NCI-H526 (cell line): ENCODE measurements at regions not wholly inside any gene's neighbourhood (a gene's known extent, or its start where the extent isn't known, plus 50 kb on each side); places are given as distances from the start of the nearest gene placed in this dataset.

ENCODE experiments used
- DNase-seq, 2 experiments: peaks; one replicate each; lab custom pipeline; 2025; lab: John Stamatoyannopoulos, UW

DNA sequence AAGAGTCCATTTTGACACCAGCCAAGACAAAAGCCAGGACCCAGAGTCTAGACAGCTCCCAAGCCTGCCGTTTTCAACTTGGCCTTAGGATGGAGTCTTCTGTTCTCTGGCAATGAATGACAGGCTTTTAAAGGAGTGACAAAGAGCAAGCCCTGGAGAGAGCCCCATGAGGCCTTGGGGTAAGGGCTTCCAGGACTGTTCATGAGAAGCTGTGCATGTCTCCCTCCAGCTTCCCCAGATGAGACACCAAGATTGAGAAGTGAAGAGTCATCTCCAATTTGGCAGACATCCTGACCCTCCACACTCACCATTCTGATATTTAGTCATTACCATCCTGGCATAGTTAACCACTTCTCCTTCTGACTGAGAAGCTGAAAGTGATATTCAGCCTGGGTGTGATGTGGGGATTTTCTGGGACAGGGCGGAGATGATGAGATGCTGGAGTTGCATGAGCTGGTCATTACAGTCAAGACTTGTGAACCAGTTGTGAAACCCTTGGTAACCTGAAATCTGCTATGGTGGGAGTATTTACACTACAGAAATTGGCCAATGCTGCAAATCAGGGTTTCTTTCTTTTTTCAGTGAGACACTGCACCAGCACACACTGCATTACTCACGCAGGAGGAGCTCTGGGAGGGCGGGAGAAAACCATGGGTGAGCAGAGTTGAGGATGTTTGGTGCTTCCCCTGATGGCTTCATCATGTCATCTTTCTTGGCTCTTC, 77.8 kb downstream of the VCPKMT start:
- no peak for DNase-seq

DNA sequence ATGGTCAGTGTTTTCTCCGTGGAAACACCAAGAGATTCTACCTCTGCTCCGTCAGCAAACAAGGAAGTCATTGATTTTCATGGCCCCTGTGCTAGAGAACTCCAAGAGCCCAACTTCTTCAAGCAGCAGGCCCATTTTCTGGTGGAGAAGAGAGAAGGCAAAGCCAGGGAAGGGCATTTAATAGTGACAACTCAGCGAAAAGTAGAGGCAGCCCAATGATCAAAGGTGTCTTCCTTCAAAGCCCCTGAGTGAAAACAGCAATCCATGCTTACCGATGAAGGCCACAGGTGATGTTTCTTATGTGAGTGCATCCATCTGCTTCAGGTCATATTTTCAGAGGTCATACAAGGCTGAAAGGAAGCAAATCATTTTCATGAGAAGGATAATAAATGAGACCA, 77.3 kb downstream of the VCPKMT start:
- DNase-seq: no peak

DNA sequence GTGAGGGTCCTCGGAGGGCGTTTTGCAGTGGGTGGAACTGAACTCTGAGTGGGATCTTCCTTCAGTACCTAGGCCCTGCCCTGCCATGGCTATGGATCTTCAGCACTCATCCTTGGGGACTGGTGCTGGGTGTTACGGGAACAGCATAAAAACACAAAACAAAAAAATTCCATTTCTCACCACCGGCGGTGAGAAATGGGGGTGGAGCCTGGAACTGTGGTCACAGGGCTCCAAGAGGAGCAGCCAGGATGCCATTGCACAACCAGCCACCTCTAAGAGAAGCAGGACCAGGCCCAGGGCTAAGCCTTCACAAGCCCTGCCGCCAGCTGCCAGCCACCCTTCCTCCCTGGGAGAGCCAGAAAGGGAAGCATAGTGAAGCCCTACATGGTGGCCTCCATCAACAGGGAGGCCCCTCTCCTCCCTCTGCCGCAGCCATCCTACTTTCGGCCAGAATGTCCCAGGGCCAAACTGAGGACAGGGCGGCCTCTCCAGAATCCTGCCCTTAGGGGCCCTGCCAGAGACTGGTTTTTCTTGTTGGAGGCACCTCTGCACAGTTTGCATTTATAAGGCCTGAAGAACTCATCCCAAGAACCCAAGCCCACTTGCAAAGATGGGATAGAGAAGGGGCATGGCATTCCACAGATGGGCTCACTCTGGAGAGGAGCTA, 76.5 kb downstream of the VCPKMT start:
- DNase-seq: no peak

DNA sequence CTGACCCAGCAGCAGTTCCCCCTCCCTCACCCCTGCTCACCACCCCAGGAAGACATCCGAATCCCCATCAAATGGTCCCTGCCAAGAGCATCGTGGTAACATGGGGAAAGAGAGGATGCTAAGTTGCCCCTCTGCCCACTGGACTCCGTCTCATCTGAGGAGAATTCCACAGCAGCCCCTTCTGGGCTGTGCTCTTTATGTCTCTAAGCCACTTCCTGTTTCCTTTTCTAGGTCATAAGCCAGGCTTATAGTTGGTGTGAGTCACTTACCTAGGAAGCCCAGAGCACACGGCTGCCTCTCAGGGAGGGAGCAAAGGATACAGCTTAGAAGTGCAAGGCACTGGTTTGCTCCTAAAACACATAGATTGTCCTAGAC, 76.0 kb downstream of the VCPKMT start:
- DNase-seq: no peak

DNA sequence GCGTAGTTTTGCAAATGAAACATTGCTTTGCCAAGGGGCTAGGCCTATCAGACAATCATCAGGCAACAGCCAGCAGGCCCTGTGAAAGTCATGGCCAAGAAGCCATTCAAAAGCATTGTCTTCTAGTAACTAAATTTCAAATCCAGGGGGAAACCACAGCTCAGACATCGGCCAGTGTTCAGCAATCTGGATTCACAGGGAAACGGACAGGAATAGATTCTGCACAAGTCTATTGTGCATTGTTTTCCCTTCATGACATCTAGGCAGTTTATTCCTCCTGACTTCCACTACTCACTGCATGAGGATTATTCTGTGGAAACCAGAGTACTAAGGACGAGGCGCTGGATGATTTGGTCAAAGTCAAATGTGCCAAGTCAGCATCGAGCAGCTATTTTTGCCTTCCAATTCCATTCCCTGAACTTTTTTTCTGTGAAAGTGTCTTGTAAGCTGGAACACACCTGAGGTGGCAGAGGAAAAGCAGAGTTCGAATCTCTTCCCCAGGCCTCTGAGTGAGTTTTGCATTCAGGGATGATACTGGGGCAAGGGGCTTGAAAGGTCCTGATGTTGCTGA, 75.4 kb downstream of the VCPKMT start:
- DNase-seq: no peak

DNA sequence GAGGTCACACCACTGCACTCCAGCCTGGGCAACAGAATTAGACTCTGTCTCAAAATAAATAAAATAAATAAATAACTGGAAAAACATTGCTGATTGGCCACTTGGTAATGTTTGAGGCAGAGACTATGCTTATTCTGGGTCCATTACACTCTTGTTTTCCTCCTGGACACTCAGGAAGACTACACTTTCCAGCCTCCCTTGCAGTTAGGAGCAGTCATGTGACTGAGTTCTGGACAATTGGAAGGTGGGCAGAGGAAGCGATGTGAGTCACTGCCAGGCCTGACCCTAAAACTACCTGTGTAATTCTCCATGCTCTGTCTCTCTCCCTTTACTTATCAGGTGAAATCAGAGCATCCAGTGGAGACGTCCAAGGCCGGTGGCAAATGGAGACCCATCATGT, 74.4 kb downstream of the VCPKMT start:
- no peak for DNase-seq

DNA sequence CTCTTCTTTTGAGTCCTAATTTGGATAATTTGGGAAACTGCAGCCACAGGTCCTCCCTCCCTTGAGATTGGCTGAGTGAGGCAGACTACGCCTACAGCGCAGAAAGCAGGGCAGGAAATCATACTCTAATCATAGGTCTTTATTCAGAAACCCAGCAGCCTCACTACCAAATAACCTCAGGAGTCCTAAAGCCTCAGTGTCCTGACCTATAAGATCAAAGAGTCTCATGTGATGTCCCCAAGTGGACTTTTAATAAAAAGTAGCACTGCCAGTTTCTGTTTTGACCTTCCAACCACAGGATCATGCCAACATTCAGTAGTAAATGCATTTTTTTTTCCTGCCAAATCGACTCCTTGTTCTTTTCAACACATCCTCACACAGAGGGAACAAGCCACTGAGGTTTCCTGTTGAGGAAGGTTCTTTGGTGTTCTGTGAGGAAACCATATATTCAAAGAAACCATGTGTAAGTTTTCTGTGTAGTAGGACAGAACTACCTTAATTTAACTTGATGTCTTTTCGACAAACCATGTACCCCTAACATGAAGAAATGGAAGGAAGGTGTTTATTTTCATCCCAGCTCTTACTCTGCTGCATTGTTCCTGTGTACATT, 72.2 kb downstream of the VCPKMT start:
- DNase-seq: no peak

DNA sequence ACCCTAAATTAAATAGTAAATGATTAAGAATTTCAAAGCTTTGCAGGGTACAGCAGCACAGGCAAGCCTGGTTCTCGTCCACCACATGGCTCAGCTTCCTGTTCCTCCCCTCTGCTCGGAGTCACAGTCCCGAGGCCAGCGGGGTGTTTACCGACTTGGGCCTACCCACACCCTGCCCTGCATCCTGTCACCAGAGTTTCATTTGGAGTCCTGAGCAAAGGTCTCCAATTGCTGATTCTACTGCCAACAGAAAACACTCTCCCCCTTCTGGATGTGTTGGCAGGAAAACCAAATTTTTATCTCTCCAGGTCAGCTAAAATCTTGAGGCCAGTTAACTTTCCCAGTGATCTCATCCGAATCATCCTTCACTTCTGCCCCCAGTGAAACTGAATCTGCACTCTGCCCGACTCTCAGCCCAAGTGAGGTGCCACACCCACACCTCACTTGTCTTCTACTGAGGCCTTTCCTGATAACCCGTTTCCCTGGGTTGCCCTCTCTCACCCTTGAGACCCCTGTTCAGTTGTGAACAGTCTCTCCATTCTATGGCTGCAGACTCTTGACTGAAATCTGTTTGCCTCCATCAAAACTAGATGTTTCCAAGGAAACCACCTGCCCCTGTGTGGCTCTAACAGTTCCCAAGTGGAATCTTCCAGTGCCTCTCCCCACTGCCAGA, 71.2 kb downstream of the VCPKMT start:
- DNase-seq: no peak

DNA sequence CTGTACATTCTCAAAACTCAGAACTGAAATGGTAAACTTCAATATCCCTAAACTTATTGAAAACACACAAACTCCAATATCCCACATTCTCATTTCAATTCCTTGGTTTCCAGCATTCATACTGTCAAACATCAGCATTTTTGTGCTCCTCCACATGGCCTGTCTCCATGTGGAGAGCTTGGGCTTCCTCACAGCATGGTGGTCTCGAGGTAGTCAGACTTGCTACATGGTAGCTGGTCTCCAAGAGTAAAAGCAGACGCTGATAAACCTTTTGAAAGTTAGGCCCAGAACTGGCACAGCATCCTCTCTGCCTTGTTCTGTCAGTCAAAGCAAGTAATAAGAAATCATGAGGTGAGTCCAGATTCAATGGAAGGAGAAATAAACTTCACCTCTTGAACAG, 70.5 kb downstream of the VCPKMT start:
- DNase-seq: no peak

DNA sequence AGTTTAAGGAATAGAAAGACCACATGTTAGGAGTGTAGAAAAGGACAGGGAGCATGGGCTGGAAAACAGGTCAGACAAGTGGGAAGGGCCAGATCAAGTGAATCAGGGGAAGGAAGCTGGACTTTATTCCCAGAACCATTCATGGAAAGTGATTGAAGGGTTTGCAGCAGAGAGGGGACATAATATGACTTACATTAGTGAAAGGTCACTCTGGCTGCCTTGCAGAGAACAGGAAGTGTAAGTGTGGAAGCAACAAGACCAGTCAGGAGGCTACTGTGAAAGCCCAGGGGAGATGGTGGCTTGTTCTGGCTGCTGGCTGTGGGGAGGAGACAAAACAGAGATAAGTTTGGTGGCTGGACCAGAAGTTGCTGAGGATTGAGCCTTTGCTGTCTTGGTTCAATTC, 69.1 kb downstream of the VCPKMT start:
- DNase-seq: no peak

DNA sequence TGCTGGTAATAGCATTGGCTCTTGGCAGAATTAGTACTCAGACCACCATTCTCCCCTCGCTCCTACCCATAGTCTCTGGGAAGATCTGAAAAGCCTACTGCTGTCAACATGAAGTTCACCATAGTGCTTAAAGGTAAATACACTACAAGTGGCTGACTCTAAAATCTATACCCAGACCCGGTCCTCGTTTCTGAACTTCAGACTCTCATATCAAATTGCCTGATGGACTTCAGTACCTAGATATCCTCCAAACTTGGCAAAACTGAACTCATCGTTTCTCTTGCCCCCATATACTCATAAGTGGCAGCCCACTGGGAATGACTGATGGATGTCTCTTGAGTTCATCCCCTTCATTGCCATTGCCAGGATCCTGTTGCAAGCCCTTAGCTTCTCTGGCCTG, 67.3 kb downstream of the VCPKMT start:
- no peak for DNase-seq

DNA sequence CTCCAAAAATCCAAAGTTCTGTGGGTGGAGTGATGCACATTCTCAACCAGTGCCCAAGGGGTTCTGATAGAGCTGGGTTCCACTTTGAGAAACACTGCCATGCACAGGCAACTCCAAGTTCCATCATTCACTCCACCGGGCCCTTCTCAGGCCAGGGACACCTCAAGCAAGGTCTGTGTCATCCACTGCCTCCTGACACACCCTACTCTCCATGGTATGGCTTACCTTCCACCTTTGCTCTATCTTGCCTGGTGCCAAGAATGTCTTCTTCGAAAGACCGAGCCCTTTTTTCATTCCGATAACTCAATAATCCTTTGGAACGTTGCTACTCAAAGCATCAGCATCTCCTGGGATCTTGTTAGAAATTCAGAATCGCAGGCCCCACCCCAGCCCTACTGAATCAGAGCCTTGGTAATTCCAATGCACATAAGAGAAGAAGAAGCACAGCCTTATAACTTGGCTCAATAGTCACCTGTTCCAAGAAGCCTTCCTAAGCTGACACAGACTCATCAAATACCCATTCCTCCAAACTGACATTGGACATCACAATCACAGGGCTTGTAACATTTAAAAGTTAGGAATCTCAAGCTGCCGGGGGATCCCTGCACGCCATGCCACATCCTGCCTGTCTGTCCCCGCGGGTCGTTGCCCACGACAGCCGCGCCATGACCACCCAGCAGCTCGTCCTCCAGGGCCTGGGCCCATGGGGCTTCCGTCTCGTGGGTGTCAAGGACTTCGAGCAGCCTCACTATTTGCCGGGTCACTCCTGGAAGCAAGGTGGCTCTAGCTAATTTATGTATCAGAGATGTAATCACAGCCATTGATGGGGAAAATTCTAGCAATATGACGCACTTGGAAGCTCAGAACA, 66.4 kb downstream of the VCPKMT start:
- DNase-seq: no peak

DNA sequence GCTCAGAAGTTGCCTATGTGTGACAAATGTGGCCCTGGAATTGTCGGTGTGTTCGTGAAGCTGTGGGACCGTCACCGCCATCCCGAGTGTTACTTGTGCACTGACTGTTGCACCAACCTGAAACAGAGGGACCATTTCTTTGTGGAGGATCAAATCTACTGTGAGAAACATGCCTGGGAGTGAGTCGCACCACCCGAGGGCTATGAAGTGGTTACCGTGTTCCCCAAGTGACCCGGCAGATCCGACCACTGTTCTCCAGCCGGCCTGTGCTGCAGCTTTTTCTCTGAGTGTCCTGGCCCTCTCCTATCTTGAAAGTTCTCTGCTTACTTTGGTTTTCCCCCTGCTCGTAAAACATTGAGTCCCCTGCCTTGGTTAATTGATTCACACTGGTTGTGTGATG, 65.3 kb downstream of the VCPKMT start:
- no peak for DNase-seq

DNA sequence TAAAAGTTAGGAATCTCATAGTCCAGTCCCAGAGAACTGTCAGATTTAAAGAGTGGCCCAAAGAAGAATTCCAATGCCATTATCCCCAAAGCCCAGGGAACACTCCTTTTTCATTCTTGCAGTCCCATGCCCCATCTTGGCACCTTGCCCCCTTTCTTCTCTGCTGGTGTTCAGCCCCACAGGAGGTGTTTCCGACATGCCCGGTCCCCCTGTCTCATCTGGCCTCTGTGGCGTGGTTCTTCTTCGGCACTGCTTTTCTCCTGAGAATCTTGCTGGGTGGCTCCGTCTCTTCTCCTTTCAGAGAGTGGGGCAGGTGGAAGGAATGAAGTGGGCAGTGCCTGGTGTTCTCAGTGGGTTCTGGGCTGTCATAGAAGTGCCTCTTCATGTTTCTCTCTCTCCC, 64.7 kb downstream of the VCPKMT start:
- DNase-seq: no peak

DNA sequence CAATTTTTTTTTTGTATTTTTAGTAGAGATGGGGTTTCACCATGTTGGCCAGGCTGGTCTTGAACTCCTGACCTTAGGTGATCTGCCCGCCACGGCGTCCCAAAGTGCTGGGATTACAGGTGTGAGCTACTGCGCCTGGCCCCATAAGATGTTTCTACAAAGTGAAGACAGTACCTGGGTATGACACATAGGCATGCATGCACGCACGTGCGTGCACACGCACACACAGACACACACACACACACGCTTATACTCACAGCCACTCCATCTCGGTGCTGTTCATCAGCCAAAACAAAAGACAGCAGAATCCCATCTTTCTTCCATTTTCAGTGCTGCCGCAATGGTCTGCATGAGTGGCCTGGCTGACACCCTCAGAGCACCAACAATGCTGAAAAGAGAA, 63.9 kb downstream of the VCPKMT start:
- no peak for DNase-seq

DNA sequence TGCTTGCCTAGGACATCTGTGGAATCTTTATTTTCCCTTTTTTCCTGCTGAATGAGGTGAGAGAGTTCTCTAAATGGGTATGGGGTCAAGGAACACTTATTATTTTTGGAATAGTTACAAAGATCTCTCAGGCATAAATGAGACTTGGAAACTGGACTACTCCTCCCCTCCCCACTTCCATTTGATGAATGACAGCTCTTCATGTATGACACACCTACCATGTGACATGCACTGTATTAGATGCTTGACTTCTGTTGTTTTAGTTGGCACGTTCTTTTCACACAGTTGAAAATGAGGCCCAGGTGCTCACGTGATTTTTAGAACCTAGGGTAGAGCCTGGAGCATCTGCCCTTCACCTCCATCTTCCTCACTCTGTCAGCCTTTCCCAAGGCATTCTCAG, 62.4 kb downstream of the VCPKMT start:
- DNase-seq: no peak

DNA sequence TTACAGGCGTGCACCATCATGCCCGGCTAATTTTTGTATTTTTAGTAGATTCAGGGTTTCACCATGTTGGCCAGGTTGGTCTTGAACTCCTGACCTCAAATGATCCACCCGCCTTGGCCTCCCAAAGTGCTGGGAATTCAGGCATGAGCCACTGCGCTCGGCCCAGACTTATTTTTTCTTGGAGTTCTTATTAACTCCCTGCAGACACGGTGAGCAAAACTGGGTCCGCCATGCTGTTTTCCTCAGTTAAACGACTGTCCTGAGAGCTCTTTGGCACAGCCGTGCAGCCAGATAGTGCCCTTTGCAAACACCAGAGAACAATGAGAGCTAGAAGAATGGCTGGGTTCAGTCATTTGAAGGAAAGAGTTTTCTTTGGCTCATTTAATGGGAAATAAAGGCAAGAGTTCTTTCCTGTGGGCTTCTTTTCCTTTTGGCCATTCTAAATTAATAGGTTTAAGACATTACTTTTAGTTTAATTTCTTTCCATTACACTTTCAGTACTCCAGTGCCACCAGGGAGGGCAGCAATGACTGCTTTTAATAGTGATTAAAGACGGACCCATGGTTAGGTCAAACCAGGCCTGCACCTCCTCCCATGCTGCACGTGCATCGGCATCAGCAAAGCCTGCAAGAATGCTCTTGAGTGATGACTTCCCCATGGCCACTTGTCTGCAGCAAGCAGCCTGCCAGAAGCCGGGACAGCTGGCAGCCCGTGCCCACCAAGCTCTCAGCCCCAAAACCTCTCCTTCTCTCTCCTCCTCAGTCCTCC, 60.7 kb downstream of the VCPKMT start:
- no peak for DNase-seq

DNA sequence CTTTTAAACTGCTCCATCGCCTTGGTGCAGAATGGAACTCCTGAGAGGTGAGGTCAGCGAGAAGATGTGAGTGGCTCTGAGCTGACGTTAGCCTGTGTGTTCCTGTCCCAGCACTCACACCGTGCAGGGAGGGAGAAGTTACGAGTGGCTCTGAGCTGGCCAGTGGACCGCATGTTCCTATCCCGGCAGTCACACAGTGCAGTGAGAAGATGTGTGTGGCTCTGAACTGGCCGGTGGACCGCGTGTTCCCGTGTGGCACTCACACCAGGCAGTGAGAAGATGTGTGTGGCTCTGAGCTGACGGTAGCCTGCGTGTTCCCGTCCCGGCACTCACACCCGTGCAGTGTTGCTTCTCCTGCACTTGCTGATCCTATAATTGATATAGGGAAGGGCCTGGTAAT, 59.9 kb downstream of the VCPKMT start:
- DNase-seq: no peak

DNA sequence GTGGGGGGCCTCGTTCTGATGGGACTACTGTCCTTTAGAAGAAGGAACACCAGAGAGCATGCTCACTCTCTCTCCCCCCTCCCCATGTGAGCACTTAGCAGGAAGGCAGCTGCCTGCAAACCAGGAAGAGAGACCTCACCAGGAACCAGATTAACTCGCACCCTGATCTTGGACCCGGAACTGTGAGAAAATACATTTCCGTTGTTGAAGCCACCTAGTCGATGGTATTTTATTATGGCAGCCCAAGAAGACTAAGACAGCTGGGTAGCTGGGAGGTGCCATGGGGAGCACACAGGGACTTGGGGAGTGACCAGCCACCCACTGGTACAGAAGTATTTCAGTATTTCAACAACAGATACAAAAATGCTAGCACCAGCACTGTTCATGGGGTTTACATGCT, 59.0 kb downstream of the VCPKMT start:
- DNase-seq: no peak

DNA sequence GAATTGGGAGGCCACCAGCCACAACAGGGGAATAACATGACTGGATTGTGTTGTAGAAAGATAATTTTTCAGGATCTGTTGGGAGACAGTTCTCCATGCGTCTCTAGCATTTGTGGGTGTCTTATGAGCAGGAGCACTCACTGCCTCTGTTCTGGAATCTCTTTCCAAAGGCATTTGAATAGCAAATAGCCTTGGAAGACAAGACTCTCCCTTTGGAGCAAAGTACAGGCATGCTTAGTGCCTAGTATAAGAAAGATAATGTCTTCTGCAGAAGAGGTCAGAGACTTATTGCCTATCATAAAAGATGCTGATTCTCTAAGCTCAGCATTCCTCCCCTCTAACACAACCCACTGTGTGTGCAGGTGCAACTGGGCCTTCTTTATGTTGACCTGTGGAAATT, 58.3 kb downstream of the VCPKMT start:
- DNase-seq: no peak
